ENCODE measurements at regions not wholly inside any gene's neighbourhood (a gene's known extent, or its start where the extent isn't known, plus 50 kb on each side); places are given as distances from the start of the nearest gene placed in this dataset.

- TF ChIP-seq RAD21 (IDR thresholded peaks at IDR 0.05; ENCODE audit: low read depth) = no peak
- no peak for TF ChIP-seq REST (IDR thresholded peaks at IDR 0.05; ENCODE audit: low read depth)
- no peak for TF ChIP-seq MAX (IDR thresholded peaks at IDR 0.05)
- TF ChIP-seq EGR1 (IDR thresholded peaks at IDR 0.05) = no peak
- TF ChIP-seq EP300 (IDR thresholded peaks at IDR 0.05; ENCODE audit: borderline replicate concordance) = no peak
- no peak for TF ChIP-seq YY1 (IDR thresholded peaks at IDR 0.05; ENCODE audit: low read depth)
Observed at GRCh38 chr6:4675121-4675520, 101.1 kb upstream of the CDYL start.
